Endodermal cell (in vitro differentiated cells): ENCODE measurements at regions not wholly inside any gene's neighbourhood (a gene's known extent, or its start where the extent isn't known, plus 50 kb on each side); places are given as distances from the start of the nearest gene placed in this dataset.

ENCODE experiments used
- DNase-seq: peaks from one replicate; pipeline ENCODE4 v3.0.0-alpha.2; 2017
- H3K27ac ChIP-seq: 2 replicates; pipeline ENCODE4 v1.5.1; 2013; ENCODE audit warnings: mild to moderate bottlenecking, low read depth, low read length, moderate library complexity
- H3K27me3 ChIP-seq: 2 replicates; pipeline ENCODE4 v1.6.1; 2013; ENCODE audit warnings: mild to moderate bottlenecking, low read length, moderate library complexity; ENCODE audit not compliant: insufficient read depth, control insufficient read depth, poor library complexity, severe bottlenecking
- H3K36me3 ChIP-seq: 2 replicates; pipeline ENCODE4 v1.7.0; 2013; ENCODE audit warnings: mild to moderate bottlenecking, low read length, moderate library complexity; ENCODE audit not compliant: control insufficient read depth, insufficient read depth
- H3K4me1 ChIP-seq: one replicate; pipeline ENCODE4 v1.7.0; 2013; ENCODE audit warnings: low read length; ENCODE audit not compliant: control insufficient read depth, insufficient read depth
- H3K4me3 ChIP-seq: 2 replicates; pipeline ENCODE4 v1.5.1; 2013; ENCODE audit warnings: mild to moderate bottlenecking, low read length, moderate library complexity
- H3K9ac ChIP-seq: 2 replicates; pipeline ENCODE4 v1.6.1; 2013; ENCODE audit warnings: mild to moderate bottlenecking, low read length, moderate library complexity; ENCODE audit not compliant: poor library complexity, severe bottlenecking; ENCODE audit errors: extremely low read depth
- H3K9me3 ChIP-seq: 2 replicates; pipeline ENCODE4 v1.6.1; 2013; ENCODE audit warnings: mild to moderate bottlenecking, low read length, moderate library complexity; ENCODE audit not compliant: control insufficient read depth
- H3K27ac Mint-ChIP-seq: 2 replicates; pipeline ENCODE4 v1.8.0; 2020; ENCODE audit warnings: mixed read lengths
- H3K27me3 Mint-ChIP-seq: 2 replicates; pipeline ENCODE4 v1.8.0; 2021; ENCODE audit warnings: mild to moderate bottlenecking, mixed read lengths; ENCODE audit not compliant: insufficient read depth
- H3K36me3 Mint-ChIP-seq: 2 replicates; pipeline ENCODE4 v1.8.0; 2020; ENCODE audit warnings: low read depth, mixed read lengths
- H3K4me1 Mint-ChIP-seq: 2 replicates; pipeline ENCODE4 v1.8.0; 2020; ENCODE audit warnings: mixed read lengths
- H3K4me3 Mint-ChIP-seq: 2 replicates; pipeline ENCODE4 v1.8.0; 2020; ENCODE audit warnings: mild to moderate bottlenecking, moderate library complexity, mixed read lengths
- H3K9me3 Mint-ChIP-seq: 2 replicates; pipeline ENCODE4 v1.8.0; 2020; ENCODE audit warnings: mild to moderate bottlenecking, mixed read lengths
- WGBS, 2 experiments: methylation state at CpG; one replicate each; pipeline versions ENCODE4 v1.1.5 to v1.1.7; 2013; ENCODE audit warnings: missing lambda C conversion rate in 2 of 2, mixed read lengths in 1 of 2; ENCODE audit not compliant: insufficient coverage in 1 of 2, insufficient read length in 1 of 2; 5-methylcytosine and 5-hydroxymethylcytosine counted together
- TF ChIP-seq, protein P1 (sequence below): fragments of 200-600 bp; sonication (generic); conservative IDR thresholded peaks from 2 replicates; pipeline ENCODE4 v1.5.0; 2021; ENCODE audit warnings: antibody characterized with exemption, mild to moderate bottlenecking

DNA sequence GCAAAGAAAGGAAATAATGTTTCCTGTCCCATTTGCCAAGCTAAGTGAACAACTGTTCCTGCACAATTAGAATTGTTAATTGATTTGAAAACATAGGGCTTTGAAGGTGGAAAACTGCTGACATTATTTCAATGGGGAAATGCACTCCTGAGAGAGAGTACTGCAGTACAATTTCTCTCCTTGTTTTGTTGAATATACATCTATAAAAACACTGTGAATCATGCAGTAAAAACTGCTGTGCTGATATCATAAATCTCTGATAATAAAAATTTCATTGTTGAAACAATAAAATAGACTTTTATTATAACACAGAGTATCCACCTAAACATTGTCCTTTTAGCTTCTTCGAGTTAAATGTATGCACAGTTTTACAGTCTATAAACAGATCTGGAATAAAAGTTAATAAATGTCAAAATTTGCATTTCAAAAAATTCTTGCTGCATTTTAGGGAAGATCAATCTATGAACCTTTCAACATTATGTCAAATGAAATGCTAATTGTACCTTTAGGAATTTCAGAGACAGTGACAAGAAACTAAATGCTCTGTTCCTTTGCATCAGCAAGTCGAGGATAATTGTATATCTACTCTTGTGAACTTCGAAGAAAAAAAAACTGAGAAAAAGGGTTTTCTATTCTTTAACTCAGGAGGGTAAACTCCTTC, 328.2 kb upstream of the DACH1 start:
- 93% methylated on average over 3 of the region's 3 CpGs; no CpG with 5 or more reads in 1 of the 2 experiments for WGBS, 2 experiments

DNA sequence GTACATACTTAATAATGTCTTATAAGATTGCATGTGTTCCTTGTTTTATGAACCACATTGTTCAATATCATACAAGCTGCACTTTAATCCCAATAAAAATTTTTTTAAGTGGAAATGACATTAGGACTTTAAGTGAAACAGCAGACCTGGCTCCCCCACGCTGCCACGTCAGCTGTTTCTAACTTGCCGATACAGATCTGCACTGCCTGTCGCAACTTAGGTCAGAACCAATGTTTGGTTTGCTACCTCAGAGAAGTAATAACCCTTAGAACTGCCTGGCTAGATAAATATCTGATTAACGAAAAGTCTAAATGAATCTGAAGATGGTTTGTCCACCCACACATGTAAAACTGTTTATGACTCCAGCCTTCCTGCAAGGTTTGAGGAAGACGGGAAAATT, 327.5 kb upstream of the DACH1 start:
- Mint-ChIP-seq H3K27me3 (no peaks in the 10 kb centered on the region), H3K9me3 (no peaks in the 10 kb centered on the region), H3K36me3 (no peaks in the 10 kb centered on the region), H3K4me1 (no peaks in the 10 kb centered on the region), H3K27ac (no peak overlapping the region), H3K4me3 (no peak overlapping the region)
- 82 to 92% methylated on average over 6 of the region's 6 CpGs for whole genome bisulfite sequencing, 2 experiments
- DNase-seq, result no peak
- Histone ChIP-seq H3K27ac (no peak overlapping the region), H3K9me3 (no peaks in the 10 kb centered on the region), H3K4me1 (no peaks in the 10 kb centered on the region), H3K36me3 (no peaks in the 10 kb centered on the region), H3K9ac (no peak overlapping the region), H3K27me3 (no peaks in the 10 kb centered on the region), H3K4me3 (no peak overlapping the region)
- TF ChIP-seq, protein P1, sequence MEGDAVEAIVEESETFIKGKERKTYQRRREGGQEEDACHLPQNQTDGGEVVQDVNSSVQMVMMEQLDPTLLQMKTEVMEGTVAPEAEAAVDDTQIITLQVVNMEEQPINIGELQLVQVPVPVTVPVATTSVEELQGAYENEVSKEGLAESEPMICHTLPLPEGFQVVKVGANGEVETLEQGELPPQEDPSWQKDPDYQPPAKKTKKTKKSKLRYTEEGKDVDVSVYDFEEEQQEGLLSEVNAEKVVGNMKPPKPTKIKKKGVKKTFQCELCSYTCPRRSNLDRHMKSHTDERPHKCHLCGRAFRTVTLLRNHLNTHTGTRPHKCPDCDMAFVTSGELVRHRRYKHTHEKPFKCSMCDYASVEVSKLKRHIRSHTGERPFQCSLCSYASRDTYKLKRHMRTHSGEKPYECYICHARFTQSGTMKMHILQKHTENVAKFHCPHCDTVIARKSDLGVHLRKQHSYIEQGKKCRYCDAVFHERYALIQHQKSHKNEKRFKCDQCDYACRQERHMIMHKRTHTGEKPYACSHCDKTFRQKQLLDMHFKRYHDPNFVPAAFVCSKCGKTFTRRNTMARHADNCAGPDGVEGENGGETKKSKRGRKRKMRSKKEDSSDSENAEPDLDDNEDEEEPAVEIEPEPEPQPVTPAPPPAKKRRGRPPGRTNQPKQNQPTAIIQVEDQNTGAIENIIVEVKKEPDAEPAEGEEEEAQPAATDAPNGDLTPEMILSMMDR, result no peak

More for the DNA sequence above, 328.2 kb upstream of the DACH1 start:
- Histone ChIP-seq H3K27ac (no peak overlapping the region), H3K36me3 (no peaks in the 10 kb centered on the region), H3K4me1 (no peaks in the 10 kb centered on the region), H3K4me3 (no peak overlapping the region), H3K9me3 (no peaks in the 10 kb centered on the region), H3K9ac (no peak overlapping the region), H3K27me3 (no peaks in the 10 kb centered on the region)
- Mint-ChIP-seq H3K4me3 (no peak overlapping the region), H3K27ac (no peak overlapping the region), H3K9me3 (no peaks in the 10 kb centered on the region), H3K27me3 (no peaks in the 10 kb centered on the region), H3K36me3 (no peaks in the 10 kb centered on the region), H3K4me1 (no peaks in the 10 kb centered on the region)
- DNase-seq, result no peak
- TF ChIP-seq, protein P1, result no peak

DNA sequence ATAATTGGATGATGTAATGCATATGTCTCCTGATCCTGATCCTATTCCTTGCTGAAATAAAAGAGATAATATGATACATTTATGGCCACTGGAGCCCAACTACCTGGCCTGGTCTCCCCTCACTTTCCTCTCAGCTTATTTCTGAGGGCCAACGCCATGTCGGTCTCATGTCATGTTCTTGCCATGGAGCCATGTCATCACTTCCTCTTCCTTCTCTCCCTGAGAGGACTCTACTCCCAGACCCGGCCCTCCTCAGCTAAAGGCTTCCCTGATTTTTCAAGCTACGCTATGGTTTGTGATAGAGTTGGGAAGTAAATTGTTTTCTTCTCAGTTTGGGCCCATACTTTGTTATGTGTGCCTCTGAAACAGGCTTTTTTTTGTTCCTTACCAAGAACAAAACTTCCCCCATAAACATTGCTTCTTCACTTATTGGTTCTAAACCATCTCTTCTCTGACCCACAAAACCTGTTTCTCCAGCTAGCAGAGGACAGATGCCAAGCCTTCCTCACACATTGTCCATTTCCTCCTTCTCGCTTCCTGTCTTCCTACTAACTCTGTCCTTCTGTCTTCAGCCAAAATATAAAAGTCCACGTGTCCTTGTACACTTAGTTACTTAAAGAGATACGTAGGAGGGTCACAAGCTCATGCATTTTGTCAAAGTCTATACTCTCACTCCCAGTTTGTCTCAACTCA, 319.9 kb upstream of the DACH1 start:
- no peak for DNase-seq
- H3K27me3 Mint-ChIP-seq, result no peaks in the 10 kb centered on the region
- H3K4me3 ChIP-seq, result no peak overlapping the region
- H3K27ac ChIP-seq, result no peak overlapping the region
- 84 to 95% methylated on average over 4 of the region's 7 CpGs for WGBS, 2 experiments
- no peaks in the 10 kb centered on the region for H3K9me3 Mint-ChIP-seq
- no peak overlapping the region for H3K4me3 Mint-ChIP-seq
- no peaks in the 10 kb centered on the region for H3K4me1 ChIP-seq
- H3K27me3 ChIP-seq, result no peaks in the 10 kb centered on the region
- no peak overlapping the region for H3K27ac Mint-ChIP-seq
- no peaks in the 10 kb centered on the region for H3K36me3 Mint-ChIP-seq
- H3K9me3 ChIP-seq, result no peaks in the 10 kb centered on the region
- no peak overlapping the region for H3K9ac ChIP-seq
- no peaks in the 10 kb centered on the region for H3K36me3 ChIP-seq
- no peaks in the 10 kb centered on the region for H3K4me1 Mint-ChIP-seq
- TF ChIP-seq, protein P1, result no peak
